Aorta (tissue), 5 donors: ENCODE measurements at regions not wholly inside any gene's neighbourhood (a gene's known extent, or its start where the extent isn't known, plus 50 kb on each side); places are given as distances from the start of the nearest gene placed in this dataset.

ENCODE experiments used
- ATAC-seq: fragments of 200-7000 bp; cut with Tn5 transposase; one replicate; pipeline ENCODE4 v1.9.1; 2022; ENCODE audit warnings: moderate library complexity; ENCODE audit not compliant: low FRiP score
- DNase-seq, 2 donors: peaks; one replicate each; pipeline ENCODE4 v3.0.0-alpha.2; 2020
- H3K27ac ChIP-seq, 2 donors: one replicate each; pipeline ENCODE4 v1.5.1; 2013; ENCODE audit warnings: low read length in 2 of 2, mild to moderate bottlenecking in 2 of 2, moderate library complexity in 2 of 2, control low read depth in 1 of 2, inconsistent platforms in 1 of 2, low read depth in 1 of 2
- H3K27me3 ChIP-seq, 2 donors: one replicate each; pipeline ENCODE4 v1.6.1; 2013; ENCODE audit warnings: control low read depth in 1 of 2, low read length in 1 of 2, mild to moderate bottlenecking in 1 of 2, moderate library complexity in 1 of 2; ENCODE audit not compliant: insufficient read depth in 2 of 2, control insufficient read depth in 1 of 2
- H3K36me3 ChIP-seq, 2 donors: one replicate each; pipeline ENCODE4 v1.6.1; 2013; ENCODE audit warnings: control low read depth in 1 of 2, low read length in 1 of 2, mild to moderate bottlenecking in 1 of 2; ENCODE audit not compliant: insufficient read depth in 2 of 2, control insufficient read depth in 1 of 2
- H3K4me1 ChIP-seq, 2 donors: one replicate each; pipeline ENCODE4 v1.6.1; 2013; ENCODE audit warnings: low read length in 2 of 2, control low read depth in 1 of 2, mild to moderate bottlenecking in 1 of 2, moderate library complexity in 1 of 2; ENCODE audit not compliant: insufficient read depth in 2 of 2, control insufficient read depth in 1 of 2
- H3K4me3 ChIP-seq, 2 donors: one replicate each; pipeline ENCODE4 v1.5.1; 2013; ENCODE audit warnings: low read length in 2 of 2, control low read depth in 1 of 2, mild to moderate bottlenecking in 1 of 2
- H3K9me3 ChIP-seq: one replicate; pipeline ENCODE4 v1.6.1; 2013; ENCODE audit warnings: mild to moderate bottlenecking, low read length; ENCODE audit not compliant: control insufficient read depth
- WGBS, 2 donors: extraction: QIAGEN DNeasy Blood & Tissue Kit; methylation state at CpG; one replicate each; pipeline ENCODE4 v1.1.7; 2013; 5-methylcytosine and 5-hydroxymethylcytosine counted together
- intact Hi-C, 2 donors: fragments of 100-400 bp; cut with DNase I; formaldehyde crosslinking; loops; one replicate each; pipeline versions ENCODE4 v1.14.2 to v1.15.0; 2022
- donor health status: healthy with polysubstance abuse.
- donor health status: Bipolar disorder and iron deficiency.
- donor health status: DM: no; HTN: no; CAD: no.
- donor health status: DM: no; HTN: no; CAD: no.
- donor health status: DM: yes; HTN: yes; CAD: no.

DNA sequence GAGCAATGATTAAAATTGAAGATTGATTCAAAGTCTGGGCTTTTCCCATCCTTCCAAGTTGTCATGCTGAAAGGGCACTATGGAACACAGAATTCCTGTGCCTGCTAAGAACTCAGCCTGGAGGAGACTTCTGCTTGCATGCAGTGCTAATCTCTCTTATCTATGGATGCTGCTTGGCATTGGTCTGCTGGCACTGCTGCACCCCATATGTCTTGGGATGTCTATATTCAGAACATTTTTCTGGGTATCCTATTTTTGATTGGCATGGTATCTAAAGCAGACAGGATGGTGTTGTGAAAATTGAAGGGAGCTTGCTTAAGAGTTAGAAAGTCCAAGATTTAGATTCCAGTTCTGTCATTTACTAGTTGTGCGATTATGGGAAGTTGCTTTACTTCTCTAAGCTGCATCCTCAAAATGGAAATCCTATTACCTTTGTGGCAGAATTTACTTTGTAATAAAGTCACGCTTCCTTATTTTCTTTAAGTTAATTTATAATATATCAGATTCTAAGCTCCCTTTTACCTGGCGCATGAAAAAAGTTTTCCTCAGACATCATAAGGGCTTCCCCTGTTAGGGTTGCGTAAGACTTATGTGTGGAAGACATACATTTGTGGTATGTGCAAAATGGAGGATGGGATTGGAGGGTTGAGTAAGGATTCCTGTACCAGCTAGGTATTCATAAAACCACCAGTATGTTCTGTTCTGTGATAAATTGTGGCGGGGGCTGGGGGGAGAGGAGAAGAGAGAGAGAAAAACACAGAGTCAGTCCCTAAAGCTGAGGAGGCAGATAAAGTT is 254.0 kb downstream of the DMAC1 start:
- no peaks in the 10 kb centered on the region for H3K4me1 ChIP-seq
- no peak for DNase-seq
- no peaks in the 10 kb centered on the region for H3K36me3 ChIP-seq
- H3K27ac ChIP-seq: no peak overlapping the region
- H3K4me3 ChIP-seq: no peak overlapping the region
- no peaks in the 10 kb centered on the region for H3K27me3 ChIP-seq
- no peaks in the 10 kb centered on the region for H3K9me3 ChIP-seq
- intact Hi-C loops: no loop called here
- 95 to 97% methylated on average over 5 of the region's 5 CpGs for WGBS, 2 donors
- ATAC-seq: no peak

- ATAC-seq: no peak
- intact Hi-C loops: no loop called here
- no peak overlapping the region for H3K4me3 ChIP-seq
Observed at GRCh38 chr9:7542693-7543092, 256.9 kb downstream of the DMAC1 start.

GRCh38 chr9:7542126-7542525 is 257.5 kb downstream of the DMAC1 start:
- intact Hi-C loops: no loop called here
- no peaks in the 10 kb centered on the region for H3K4me1 ChIP-seq
- DNase-seq: no peak
- H3K9me3 ChIP-seq: no peaks in the 10 kb centered on the region
- H3K4me3 ChIP-seq: no peak overlapping the region
- H3K36me3 ChIP-seq: no peaks in the 10 kb centered on the region
- H3K27me3 ChIP-seq: no peaks in the 10 kb centered on the region
- no peak for ATAC-seq
- no peak overlapping the region for H3K27ac ChIP-seq
- WGBS, 2 donors: 89 to 90% methylated on average over 2 of the region's 2 CpGs

More at GRCh38 chr9:7542693-7543092, 256.9 kb downstream of the DMAC1 start:
- H3K36me3 ChIP-seq: no peaks in the 10 kb centered on the region
- 74 to 85% methylated on average over 4 of the region's 4 CpGs for WGBS, 2 donors
- no peaks in the 10 kb centered on the region for H3K9me3 ChIP-seq
- H3K27me3 ChIP-seq: no peaks in the 10 kb centered on the region
- no peaks in the 10 kb centered on the region for H3K4me1 ChIP-seq
- DNase-seq: no peak
- H3K27ac ChIP-seq: no peak overlapping the region

GRCh38 chr9:7536310-7536939 is 263.2 kb downstream of the DMAC1 start:
- Histone ChIP-seq H3K4me3 (no peak overlapping the region), H3K27ac (no peak overlapping the region), H3K27me3 (no peaks in the 10 kb centered on the region), H3K9me3 (no peaks in the 10 kb centered on the region), H3K36me3 (no peaks in the 10 kb centered on the region), H3K4me1 (no peaks in the 10 kb centered on the region)
- no peak for ATAC-seq
- peak; percentile 50 to 71 for DNase-seq
- WGBS, 2 donors: 70 to 73% methylated on average over 4 of the region's 4 CpGs
- intact Hi-C loops: loop anchor here in 1 of 2 donors (5.0 kb wide), 1 partner anchor 269 kb away; no protein-coding TSS in a partner anchor

GRCh38 chr9:7534211-7534935 is 265.2 kb downstream of the DMAC1 start:
- no peaks in the 10 kb centered on the region for H3K36me3 ChIP-seq
- no peak overlapping the region for H3K27ac ChIP-seq
- H3K4me1 ChIP-seq: no peaks in the 10 kb centered on the region
- H3K4me3 ChIP-seq: no peak overlapping the region
- no peaks in the 10 kb centered on the region for H3K9me3 ChIP-seq
- DNase-seq (no peak), ATAC-seq (no peak)
- intact Hi-C loops: no loop called here
- 44 to 48% methylated on average over 5 of the region's 5 CpGs for WGBS, 2 donors
- no peaks in the 10 kb centered on the region for H3K27me3 ChIP-seq

DNA sequence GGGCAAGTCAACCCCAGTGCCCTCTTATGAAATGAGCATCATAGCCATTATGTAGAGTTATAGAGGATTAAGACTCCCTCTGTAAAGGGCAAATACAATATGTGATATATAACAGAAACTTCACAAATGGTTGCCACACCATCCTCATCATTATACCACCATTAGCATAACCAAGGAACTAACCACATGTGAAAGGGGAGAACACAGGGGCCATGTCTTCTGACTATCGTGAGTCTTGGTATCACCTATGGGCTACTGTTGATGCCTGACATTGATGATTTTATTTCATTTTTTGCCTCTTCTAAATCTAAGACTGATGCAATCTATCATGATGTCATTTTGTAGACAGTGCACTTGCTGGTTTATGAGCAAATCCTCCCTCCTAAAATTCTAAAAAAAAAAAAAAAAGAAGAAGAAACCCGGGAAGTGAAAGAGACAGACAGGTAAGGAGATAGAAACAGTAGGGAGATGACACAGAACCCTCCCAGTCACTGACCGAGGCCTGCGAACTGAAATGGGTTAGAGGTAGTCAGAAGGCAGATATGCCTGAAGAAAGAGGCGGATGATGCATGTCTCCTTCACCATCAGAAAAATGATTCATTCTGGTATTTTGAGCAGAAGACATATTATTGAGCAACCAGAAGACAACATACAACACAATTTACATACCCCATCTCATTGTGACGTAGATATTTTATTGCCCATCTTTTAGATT is 266.0 kb downstream of the DMAC1 start:
- intact Hi-C loops: no loop called here
- DNase-seq (no peak), ATAC-seq (no peak)
- no peaks in the 10 kb centered on the region for H3K27me3 ChIP-seq
- no peaks in the 10 kb centered on the region for H3K4me1 ChIP-seq
- 96 to 99% methylated on average over 6 of the region's 6 CpGs for WGBS, 2 donors
- H3K9me3 ChIP-seq: no peaks in the 10 kb centered on the region
- H3K4me3 ChIP-seq: no peak overlapping the region
- no peak overlapping the region for H3K27ac ChIP-seq
- H3K36me3 ChIP-seq: no peaks in the 10 kb centered on the region

GRCh38 chr9:7523426-7524043 is 276.0 kb downstream of the DMAC1 start:
- DNase-seq: no peak
- Histone ChIP-seq H3K4me3 (no peak overlapping the region), H3K27ac (no peak overlapping the region), H3K36me3 (no peaks in the 10 kb centered on the region), H3K27me3 (peaks cover 0 to 1% of the 10 kb centered on the region in 2 donors), H3K4me1 (no peaks in the 10 kb centered on the region), H3K9me3 (no peaks in the 10 kb centered on the region)
- WGBS, 2 donors: 56 to 66% methylated on average over 5 of the region's 5 CpGs
- intact Hi-C loops: no loop called here
- ATAC-seq: no peak

DNA sequence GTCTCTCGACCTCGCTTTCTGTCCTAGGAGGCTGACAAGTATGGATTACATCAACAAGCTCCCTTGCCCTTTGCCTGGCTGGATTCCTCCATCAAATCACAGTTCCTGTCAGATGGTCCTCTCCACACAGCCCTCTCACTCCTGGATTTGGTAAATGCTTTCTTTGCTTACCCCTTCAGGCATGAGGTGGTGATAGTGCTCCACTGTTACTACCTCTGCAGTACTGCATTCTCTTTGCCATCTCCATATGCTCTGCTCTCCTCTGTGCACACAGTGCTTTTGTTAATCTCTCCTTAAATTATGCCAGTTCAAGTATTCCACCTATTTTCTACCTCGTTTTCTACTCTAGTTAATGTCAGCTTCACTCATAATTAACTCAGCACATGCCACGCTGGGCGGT is 279.2 kb downstream of the DMAC1 start:
- Histone ChIP-seq H3K4me3 (no peak overlapping the region), H3K36me3 (no peaks in the 10 kb centered on the region), H3K27ac (no peak overlapping the region), H3K27me3 (peaks cover 0 to 1% of the 10 kb centered on the region in 2 donors), H3K9me3 (no peaks in the 10 kb centered on the region), H3K4me1 (no peaks in the 10 kb centered on the region)
- ATAC-seq (no peak), DNase-seq (no peak)
- 56 to 59% methylated on average over 5 of the region's 5 CpGs for WGBS, 2 donors
- intact Hi-C loops: no loop called here
